AG10803 (cell line): ENCODE measurements at regions not wholly inside any gene's neighbourhood (a gene's known extent, or its start where the extent isn't known, plus 50 kb on each side); places are given as distances from the start of the nearest gene placed in this dataset.

ENCODE experiments used
- DNase-seq: peaks from one replicate; pipeline ENCODE4 v3.0.0; 2010; ENCODE audit warnings: low read depth
- H3K4me3 ChIP-seq: 2 replicates; pipeline ENCODE4 v1.5.1; 2011; ENCODE audit warnings: mild to moderate bottlenecking, low read length, control low read depth
- TF ChIP-seq, protein P1 (sequence below): conservative IDR thresholded peaks from 2 replicates; pipeline ENCODE4 v1.5.1; 2011; ENCODE audit warnings: mild to moderate bottlenecking, low read length, control low read depth, inconsistent platforms

DNA sequence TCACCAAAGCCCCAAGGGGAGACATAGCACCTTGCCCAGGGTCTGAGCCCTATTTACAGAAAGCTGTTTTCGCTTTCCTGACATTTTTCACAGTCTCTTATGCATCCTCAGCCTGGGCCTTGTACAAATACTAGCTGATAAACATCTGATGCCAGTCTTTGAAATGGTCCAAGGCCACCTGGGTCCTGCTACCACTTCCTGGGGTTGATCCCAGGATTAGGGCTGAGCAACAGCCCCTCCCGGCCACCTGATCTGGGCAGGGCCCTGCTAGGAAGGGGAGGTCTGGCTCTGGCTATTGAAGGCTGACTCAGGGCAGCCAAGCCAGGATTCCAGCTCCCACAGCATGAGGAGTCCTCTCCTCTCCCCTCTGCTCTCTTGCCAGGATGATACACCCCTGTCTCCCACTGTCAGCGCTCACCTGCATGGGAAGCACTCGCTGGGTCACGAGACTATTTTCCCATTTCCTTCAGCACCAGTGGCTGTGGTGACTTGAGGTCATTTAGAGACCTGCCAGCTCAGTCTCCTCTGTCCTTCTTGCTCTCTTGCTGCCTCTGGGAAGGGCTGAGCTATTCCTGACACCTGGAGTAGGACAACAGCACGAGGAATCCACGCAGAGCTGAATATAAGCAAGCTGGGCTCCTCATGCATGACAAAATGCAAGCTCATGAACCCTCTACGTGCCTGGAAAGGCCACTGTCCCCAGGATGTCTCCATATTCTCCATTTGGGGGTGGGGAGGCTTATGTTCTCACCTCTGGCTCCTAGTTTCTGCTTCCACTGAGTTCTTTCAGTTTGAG is 53.0 kb upstream of the LGALSL start:
- TF ChIP-seq, protein P1, sequence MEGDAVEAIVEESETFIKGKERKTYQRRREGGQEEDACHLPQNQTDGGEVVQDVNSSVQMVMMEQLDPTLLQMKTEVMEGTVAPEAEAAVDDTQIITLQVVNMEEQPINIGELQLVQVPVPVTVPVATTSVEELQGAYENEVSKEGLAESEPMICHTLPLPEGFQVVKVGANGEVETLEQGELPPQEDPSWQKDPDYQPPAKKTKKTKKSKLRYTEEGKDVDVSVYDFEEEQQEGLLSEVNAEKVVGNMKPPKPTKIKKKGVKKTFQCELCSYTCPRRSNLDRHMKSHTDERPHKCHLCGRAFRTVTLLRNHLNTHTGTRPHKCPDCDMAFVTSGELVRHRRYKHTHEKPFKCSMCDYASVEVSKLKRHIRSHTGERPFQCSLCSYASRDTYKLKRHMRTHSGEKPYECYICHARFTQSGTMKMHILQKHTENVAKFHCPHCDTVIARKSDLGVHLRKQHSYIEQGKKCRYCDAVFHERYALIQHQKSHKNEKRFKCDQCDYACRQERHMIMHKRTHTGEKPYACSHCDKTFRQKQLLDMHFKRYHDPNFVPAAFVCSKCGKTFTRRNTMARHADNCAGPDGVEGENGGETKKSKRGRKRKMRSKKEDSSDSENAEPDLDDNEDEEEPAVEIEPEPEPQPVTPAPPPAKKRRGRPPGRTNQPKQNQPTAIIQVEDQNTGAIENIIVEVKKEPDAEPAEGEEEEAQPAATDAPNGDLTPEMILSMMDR, result no peak
- no peak overlapping the region for H3K4me3 ChIP-seq
- no peak for DNase-seq

DNA sequence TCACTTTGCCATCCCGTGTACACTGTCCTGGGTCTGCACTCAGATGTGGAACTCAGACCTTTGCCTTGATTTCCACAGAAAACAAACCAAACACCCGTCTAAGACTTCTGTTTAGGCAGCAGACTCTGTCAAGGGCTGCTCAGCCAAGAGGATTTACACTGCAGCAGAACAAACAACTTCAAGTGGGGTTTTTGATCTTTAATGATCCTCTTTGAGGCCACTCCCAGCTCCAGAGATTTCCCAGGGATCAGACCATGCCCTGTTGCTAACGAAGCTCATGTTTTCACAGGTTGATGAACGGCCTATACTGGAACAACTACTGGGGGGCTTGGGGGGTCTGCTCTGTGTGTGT is 52.5 kb upstream of the LGALSL start:
- no peak overlapping the region for H3K4me3 ChIP-seq
- TF ChIP-seq, protein P1, result no peak
- no peak for DNase-seq

DNA sequence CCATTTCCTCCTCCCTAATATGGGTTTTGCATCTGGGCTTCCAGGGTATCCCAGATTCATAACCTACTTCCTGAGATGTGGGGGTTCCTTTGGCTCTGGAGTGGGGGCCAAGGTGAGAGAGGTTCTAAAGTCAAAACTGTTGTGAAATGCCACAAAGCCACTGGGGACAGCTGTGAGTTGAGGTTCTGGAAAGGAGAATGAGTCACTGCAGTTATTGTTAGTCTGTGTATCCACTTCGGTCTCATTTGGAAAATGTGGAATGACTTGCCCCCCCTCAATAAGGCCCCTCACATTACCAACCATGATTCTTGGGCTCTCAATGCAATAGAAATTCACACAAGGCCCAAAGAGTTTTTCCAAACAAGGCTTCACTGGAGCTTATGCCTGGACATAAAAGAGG is 51.1 kb upstream of the LGALSL start:
- no peak overlapping the region for H3K4me3 ChIP-seq
- TF ChIP-seq, protein P1, result no peak
- no peak for DNase-seq

DNA sequence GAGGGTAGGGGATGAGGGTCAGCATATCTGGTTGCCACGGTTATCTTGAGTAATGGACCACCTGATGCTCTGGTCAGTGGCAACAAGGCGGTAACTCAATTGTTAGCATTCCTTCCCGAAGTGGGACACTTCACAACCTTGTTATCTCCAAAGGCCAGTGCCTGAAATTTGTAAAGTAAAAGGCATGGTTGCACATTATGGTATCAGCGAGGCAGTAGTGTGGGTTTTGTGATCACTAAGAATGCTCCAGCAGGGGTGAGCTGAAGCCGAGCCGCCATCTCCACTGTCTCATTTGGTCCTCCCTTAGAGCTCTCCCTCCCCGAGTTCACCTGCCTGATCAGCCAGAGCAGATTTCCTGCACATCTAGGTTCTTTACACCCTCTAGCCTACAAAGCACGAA is 50.5 kb upstream of the LGALSL start:
- no peak for DNase-seq
- H3K4me3 ChIP-seq, result no peak overlapping the region
- TF ChIP-seq, protein P1, result no peak

DNA sequence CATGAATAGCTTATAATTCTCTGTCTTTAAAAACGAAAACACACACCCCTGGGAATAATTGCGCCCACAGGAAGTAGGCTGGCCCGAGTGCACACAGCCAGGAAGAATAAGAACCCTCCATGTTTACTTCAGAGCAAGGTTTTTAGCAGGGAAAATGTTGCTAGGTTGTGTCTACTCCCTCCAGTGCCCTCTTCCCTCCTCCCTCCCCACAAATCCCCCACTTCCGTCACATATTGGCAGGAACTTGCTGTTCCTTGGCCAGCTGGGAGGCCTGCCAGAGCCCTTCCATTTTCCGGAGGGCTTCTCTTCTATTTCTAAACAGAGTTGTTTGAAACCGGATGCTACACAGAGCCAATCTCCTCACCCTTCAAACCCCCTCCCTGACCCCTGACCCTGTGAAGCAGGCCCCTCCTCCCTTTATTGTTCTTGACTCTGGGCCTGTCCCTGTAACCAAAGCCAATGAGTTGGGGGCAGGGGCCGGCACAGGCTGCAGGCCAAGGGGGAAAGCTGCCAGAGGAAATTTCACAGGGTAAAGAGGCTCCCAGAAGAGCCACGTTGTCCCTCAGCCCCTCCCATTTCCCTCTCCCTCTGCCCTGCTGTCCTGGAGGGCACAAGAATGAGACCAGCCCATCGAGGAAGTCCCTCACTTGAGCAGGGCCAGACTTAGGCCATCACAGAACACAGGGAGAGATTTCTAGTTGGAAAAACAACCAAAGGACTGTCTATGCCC is 49.8 kb upstream of the LGALSL start:
- no peak overlapping the region for H3K4me3 ChIP-seq
- peak; percentile 38 for DNase-seq

More for the DNA sequence above, 49.8 kb upstream of the LGALSL start:
- TF ChIP-seq, protein P1, result no peak
